ELF-1 (cell line): ENCODE measurements at regions not wholly inside any gene's neighbourhood (a gene's known extent, or its start where the extent isn't known, plus 50 kb on each side); places are given as distances from the start of the nearest gene placed in this dataset.
"Not testable (repeated sequence)": the region's sequence is repeated elsewhere in the genome, so short reads cannot be mapped to it uniquely, and the experiment has no call there.

Experiments used
- DNase-seq: peaks from one replicate; pipeline ENCODE4 v3.0.0-alpha.2; 2016; ENCODE audit warnings: low read depth, low spot score

GRCh38 chr15:35928847-35929246 is 382.9 kb upstream of the DPH6 start:
- no peak for DNase-seq

- no peak for DNase-seq
Observed at GRCh38 chr15:35929740-35930444, 383.9 kb upstream of the DPH6 start.

- no peak for DNase-seq
Observed at GRCh38 chr15:35931799-35932341, 385.9 kb upstream of the DPH6 start.

- DNase-seq, result peak; percentile 2
Observed at GRCh38 chr15:35932531-35932930, 386.6 kb upstream of the DPH6 start.

DNA sequence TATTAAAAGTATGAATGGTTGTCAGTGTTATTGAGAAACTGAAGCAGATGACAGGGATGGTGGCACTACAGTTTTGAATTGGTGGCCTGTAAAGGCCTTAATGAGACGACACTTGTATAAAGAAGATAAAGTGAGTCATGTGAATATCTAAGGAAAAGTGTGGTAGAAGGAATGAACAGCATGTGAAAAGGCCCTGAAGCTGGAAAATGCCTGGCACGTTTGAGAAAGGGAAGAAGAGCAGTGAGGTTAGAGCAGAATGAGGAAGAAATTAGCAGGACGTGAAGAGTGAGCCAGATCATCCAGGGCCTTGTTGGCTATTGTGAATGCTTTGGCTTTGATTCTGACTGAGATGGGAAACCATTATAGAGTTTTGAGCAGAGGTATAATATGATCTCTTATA is 387.6 kb upstream of the DPH6 start:
- DNase-seq, result no peak

DNA sequence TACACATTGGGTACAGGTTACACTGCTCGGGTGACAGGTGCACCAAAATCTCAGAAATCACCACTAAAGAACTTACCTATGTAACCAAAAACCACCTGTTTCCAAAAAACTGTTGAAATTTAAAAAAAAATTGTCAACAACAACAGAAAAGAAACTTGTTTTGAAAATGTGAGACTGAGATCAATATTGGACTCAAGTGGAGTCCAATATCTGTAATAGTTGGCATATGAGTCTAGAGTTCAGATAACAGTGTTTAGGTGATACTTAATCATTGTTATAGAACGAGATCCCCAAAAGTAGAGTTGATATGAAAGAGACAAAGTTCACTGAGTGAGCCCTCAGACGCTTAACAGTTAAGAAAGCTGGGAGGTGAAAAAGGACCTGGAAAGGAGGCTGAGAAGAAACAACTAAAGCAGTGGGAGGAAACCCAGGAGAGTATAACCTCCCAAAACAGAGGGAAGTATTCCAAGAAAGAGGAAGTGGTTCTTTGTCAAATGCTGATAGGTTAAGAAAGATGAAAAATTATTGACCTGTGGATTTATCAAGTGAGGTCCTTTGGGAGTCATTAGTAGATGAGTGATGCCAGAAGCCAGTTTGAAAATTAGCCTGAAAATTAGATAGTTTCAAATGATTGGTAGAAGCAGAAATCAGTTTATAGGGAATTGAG is 388.6 kb upstream of the DPH6 start:
- DNase-seq, result no peak

GRCh38 chr15:35936284-35936683 is 390.3 kb upstream of the DPH6 start:
- DNase-seq, result no peak

GRCh38 chr15:35937380-35937779 is 391.4 kb upstream of the DPH6 start:
- no peak for DNase-seq

DNA sequence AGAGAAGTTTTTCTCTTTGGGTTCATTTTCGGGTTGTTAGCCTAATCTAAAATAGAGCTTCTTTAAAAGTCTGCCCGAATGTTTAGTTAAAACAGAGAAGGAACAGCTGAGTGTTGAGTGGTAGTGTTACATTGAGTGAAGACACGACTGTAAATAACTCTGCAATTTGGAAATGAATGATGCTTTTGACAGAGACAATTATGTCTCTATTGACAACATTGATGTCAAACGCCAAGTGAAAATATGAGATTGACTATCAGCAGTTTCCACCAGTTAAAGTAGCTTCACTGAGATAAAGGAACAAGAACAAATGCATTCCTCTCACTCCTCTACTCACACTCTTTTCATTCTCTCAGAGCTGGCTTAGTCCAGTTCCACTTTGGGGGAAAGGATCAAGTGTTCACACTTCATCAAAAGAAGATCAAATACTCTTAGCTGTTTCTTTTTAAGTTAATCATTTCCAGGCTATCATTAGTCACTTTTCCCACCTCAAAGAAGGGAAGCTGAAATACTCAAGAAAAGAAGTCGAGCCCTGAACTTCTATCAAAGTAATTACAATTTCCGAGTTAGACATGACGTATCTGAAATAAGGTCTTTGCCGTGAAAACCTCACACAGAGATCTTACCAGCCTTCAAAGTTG is 399.1 kb upstream of the DPH6 start:
- no peak for DNase-seq

DNA sequence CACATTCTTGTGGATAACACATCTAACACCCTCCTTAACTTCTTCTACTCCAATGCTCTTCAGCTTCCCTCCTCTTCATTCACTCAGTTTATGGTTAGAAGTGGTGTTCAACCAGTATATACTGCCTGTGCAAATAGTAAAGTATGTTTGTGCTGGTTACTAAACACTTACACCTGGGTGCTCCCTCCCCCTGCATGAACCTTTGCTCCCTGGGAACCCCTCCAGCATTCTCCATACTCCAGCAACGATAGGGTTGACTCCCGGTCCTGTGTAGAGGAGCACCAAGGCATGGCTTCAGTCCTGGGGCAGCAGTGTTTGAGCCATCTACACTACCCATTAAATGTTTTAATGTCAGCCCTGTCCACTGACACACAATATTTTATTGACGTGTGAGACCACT is 407.5 kb upstream of the DPH6 start:
- no peak for DNase-seq

GRCh38 chr15:35956056-35956455 is 410.1 kb upstream of the DPH6 start:
- DNase-seq, result no peak

DNA sequence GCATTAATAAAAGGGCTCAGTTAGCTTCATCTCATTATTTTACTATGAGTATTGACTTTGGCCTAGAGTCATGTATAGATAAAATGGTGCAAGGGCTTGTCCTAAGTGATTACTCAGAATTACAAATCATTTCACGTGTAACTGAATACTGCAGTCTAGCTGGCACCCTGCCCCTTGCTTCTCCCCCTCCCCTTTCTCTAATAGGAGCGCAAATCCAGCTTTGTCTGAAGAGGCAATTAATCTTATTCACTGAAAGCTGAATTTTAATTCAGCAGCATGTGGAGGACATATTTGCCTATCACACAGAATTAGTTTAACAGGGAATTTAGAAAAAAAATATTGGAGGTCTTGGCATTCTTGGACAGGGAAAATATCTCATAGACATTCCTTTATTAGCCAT is 412.1 kb upstream of the DPH6 start:
- no peak for DNase-seq

- DNase-seq, result no peak
Observed at GRCh38 chr15:35958975-35959374, 413.0 kb upstream of the DPH6 start.

DNA sequence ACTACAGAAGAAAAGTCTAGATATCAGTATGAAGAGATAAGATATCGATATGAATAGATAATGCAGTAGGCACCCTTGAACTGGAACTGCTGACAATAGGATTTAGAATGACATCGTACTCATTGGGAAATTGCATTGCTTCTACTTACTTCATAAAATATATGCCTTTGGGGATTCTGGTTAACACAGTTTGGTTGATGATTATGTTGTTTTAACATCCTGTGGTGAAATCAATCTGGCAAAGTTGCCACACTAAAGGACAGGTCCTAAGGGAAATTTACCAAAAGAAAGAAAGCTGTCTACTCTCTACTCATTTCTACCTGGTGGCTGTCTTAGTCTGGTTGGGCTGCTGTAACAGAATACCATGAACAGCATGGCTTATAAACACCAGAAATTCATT is 417.4 kb upstream of the DPH6 start:
- no peak for DNase-seq

DNA sequence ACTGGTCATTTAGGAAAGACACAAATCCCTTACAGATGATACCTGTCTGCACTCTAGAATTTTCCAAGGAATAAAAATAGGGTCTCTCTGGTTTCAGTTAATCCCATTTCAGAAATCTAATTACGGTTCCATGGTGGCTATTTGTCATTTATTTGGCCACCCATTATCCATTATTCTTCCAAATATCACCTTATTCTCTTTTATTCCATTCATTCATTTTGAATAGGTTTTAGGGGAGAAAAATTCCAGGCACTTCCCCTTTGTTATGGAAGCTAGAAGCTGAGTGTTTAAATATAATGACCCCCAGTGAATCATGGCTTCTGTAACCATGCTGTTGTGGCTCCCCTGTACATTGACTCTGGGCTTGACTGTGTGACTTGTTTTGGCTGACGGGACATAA is 420.8 kb upstream of the DPH6 start:
- DNase-seq, result no peak

DNA sequence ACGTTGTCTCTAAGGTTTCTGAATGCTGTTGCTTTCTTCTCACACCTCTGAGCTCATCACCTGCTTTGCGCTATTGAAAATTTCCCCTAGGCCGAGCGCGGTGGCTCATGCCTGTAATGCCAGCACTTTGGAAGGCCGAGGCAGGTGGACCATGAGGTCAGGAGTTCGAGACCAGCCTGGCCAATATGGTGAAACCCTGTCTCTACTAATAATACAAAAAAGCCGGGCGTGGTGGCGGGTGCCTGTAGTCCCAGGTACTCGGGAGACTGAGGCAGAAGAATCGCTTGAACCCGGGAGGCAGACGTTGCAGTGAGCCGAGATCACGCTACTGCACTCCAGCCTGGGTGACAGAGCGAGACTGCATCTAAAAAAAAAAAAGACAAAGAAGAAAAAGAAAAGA is 422.0 kb upstream of the DPH6 start:
- DNase-seq, result not testable (repeated sequence)

DNA sequence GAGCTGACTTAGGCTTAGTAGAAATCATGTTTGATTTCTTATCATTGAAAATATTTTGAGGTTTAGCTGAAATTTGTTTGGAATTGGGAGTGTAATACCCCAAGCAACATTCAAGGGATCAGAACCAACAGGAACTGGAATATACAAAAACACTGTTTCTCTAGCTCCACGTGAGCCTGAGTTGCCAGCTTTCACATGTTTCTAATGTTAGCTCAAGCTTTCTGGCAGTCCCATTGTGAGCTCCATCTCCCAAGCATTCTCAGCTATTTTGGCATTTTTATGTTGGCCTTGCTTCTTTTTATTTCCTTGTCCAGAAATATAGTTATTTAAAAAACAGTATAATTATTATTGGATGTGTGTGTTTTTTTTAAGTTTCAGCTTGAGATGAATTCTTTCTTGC is 427.1 kb upstream of the DPH6 start:
- DNase-seq, result no peak

- DNase-seq, result no peak
Observed at GRCh38 chr15:35974052-35974451, 428.1 kb upstream of the DPH6 start.

DNA sequence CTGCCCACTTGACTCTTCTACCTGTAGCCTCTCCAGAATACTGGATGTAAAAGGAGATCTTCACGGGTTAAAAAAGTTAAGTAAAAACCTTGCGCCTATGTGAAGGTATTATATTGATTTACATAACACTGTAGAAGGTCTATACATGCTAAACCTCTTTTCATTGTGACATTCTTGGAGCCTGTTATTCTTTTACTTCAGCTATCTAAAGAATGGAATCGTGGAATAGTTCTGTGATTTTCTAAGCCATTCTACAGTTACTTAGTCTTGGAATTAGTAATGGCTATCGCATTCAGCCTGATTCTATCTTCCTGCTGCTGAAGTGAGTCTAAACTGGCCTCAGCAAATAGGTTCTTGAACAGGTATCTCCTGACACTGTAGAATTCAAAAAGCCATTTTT is 430.0 kb upstream of the DPH6 start:
- DNase-seq, result no peak

- DNase-seq, result no peak
Observed at GRCh38 chr15:35979608-35980007, 433.6 kb upstream of the DPH6 start.

- no peak for DNase-seq
Observed at GRCh38 chr15:35980719-35981118, 434.8 kb upstream of the DPH6 start.

GRCh38 chr15:35986191-35986721 is 440.3 kb upstream of the DPH6 start:
- DNase-seq, result no peak

DNA sequence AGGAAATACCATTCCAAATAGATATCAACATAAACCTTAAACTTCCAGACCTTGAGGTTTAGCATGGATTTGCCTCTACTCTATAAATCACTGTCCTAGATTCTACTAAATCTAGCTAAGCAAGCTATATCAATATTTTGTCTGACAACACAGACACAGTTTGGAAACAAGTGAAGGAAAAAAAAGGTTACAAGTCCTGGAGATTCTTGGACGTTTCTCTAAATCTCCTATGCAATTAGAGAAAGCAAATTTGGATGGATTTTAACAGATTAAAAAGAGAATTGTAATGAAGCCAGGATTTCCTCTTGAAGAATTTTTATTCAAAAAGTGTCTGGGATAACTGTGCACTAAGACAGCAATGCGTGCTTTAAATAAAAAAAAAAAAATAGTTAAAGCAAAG is 441.1 kb upstream of the DPH6 start:
- DNase-seq, result no peak
